ENCODE measurements at regions not wholly inside any gene's neighbourhood (a gene's known extent, or its start where the extent isn't known, plus 50 kb on each side); places are given as distances from the start of the nearest gene placed in this dataset.

DNA sequence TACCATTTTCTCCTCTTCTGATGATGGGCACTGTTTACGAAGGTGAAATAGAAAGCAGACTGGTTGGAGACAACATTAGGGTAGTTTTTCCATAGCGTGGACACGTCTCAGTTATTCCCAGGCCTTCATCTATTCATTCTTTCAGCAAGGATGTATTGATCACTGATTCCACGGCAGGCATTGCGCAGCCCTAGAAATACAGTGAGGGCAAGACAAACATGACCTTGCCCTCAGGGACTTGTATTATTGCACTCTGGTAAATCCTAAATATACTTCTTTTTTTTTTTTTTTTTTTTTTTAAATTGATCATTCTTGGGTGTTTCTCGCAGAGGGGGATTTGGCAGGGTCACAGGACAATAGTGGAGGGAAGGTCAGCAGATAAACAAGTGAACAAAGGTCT, 167.3 kb upstream of the SPRED2 start:
- TF ChIP-seq, protein P1, sequence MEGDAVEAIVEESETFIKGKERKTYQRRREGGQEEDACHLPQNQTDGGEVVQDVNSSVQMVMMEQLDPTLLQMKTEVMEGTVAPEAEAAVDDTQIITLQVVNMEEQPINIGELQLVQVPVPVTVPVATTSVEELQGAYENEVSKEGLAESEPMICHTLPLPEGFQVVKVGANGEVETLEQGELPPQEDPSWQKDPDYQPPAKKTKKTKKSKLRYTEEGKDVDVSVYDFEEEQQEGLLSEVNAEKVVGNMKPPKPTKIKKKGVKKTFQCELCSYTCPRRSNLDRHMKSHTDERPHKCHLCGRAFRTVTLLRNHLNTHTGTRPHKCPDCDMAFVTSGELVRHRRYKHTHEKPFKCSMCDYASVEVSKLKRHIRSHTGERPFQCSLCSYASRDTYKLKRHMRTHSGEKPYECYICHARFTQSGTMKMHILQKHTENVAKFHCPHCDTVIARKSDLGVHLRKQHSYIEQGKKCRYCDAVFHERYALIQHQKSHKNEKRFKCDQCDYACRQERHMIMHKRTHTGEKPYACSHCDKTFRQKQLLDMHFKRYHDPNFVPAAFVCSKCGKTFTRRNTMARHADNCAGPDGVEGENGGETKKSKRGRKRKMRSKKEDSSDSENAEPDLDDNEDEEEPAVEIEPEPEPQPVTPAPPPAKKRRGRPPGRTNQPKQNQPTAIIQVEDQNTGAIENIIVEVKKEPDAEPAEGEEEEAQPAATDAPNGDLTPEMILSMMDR (IDR thresholded peaks at IDR 0.05), result no peak
- TF ChIP-seq POLR2A (IDR thresholded peaks at IDR 0.05), result no peak

All from Peyer's patch (tissue), 4 donors.